ENCODE measurements at regions not wholly inside any gene's neighbourhood (a gene's known extent, or its start where the extent isn't known, plus 50 kb on each side); places are given as distances from the start of the nearest gene placed in this dataset.
"Not testable (repeated sequence)": the region's sequence is repeated elsewhere in the genome, so short reads cannot be mapped to it uniquely, and the experiment has no call there.

GRCh38 chrX:114450911-114451310 lies 133.0 kb upstream of the HTR2C start:
- no peak for DNase-seq
- Histone ChIP-seq H3K4me3 (no peak overlapping the region), H3K27ac (no peak overlapping the region), H3K27me3 (no peaks in the 10 kb centered on the region), H3K9me3 (no peaks in the 10 kb centered on the region), H3K36me3 (no peaks in the 10 kb centered on the region), H3K4me1 (no peaks in the 10 kb centered on the region)
- intact Hi-C loops (cut with DNase I; ENCODE audit: low total_unique reads) (loop anchor here (10.0 kb wide), 1 partner anchor 1906 kb away; no protein-coding TSS in a partner anchor), in situ Hi-C loops (cut with MboI; ENCODE audit: low pct_ligation_motif_present in 1 of 4, low pct_unique_long_range_greater_than_20kb in 1 of 4, low sequenced_read_pairs in 3 of 4) (no loop called here)
- 0 to 16% methylated on average over 1 to 2 of the region's 2 CpGs for WGBS, 2 donors (ENCODE audit: low coverage in 1 of 2)
- TF ChIP-seq CTCF (IDR thresholded peaks at IDR 0.05) = no peak
- no peak for TF ChIP-seq EP300 (IDR thresholded peaks at IDR 0.05; ENCODE audit: low read depth)
- no peak for TF ChIP-seq POLR2AphosphoS5 (IDR thresholded peaks at IDR 0.05)
- TF ChIP-seq POLR2A (IDR thresholded peaks at IDR 0.05) = no peak

GRCh38 chrX:114451397-114451796 lies 132.5 kb upstream of the HTR2C start:
- no peaks in the 10 kb centered on the region for H3K4me1 ChIP-seq
- no peaks in the 10 kb centered on the region for H3K27me3 ChIP-seq
- H3K9me3 ChIP-seq = no peaks in the 10 kb centered on the region
- intact Hi-C loops (cut with DNase I; ENCODE audit: low total_unique reads) = loop anchor here (10.0 kb wide), 1 partner anchor 1907 kb away; no protein-coding TSS in a partner anchor
- H3K36me3 ChIP-seq = no peaks in the 10 kb centered on the region
- no peak for DNase-seq
- TF ChIP-seq CTCF (IDR thresholded peaks at IDR 0.05) (no peak), POLR2A (IDR thresholded peaks at IDR 0.05) (no peak), EP300 (IDR thresholded peaks at IDR 0.05; ENCODE audit: low read depth) (no peak), POLR2AphosphoS5 (IDR thresholded peaks at IDR 0.05) (no peak)
- no peak overlapping the region for H3K4me3 ChIP-seq
- in situ Hi-C loops (cut with MboI; ENCODE audit: low pct_ligation_motif_present in 1 of 4, low pct_unique_long_range_greater_than_20kb in 1 of 4, low sequenced_read_pairs in 3 of 4) = no loop called here
- 21% methylated on average over 1 of the region's 1 CpG; no CpG with 5 or more reads in 1 of the 2 donors for WGBS, 2 donors (ENCODE audit: low coverage in 1 of 2)
- no peak overlapping the region for H3K27ac ChIP-seq

GRCh38 chrX:114462266-114462665 lies 121.6 kb upstream of the HTR2C start:
- intact Hi-C loops (cut with DNase I; ENCODE audit: low total_unique reads) = no loop called here
- in situ Hi-C loops (cut with MboI; ENCODE audit: low pct_ligation_motif_present in 1 of 4, low pct_unique_long_range_greater_than_20kb in 1 of 4, low sequenced_read_pairs in 3 of 4) = no loop called here

GRCh38 chrX:114465689-114466088 lies 118.2 kb upstream of the HTR2C start:
- Histone ChIP-seq H3K27ac (no peak overlapping the region), H3K36me3 (no peaks in the 10 kb centered on the region), H3K27me3 (no peaks in the 10 kb centered on the region), H3K4me1 (no peaks in the 10 kb centered on the region), H3K9me3 (no peaks in the 10 kb centered on the region), H3K4me3 (no peak overlapping the region)
- intact Hi-C loops (cut with DNase I; ENCODE audit: low total_unique reads) = no loop called here
- no peak for TF ChIP-seq POLR2AphosphoS5 (IDR thresholded peaks at IDR 0.05)
- no peak for TF ChIP-seq POLR2A (IDR thresholded peaks at IDR 0.05)
- no peak for TF ChIP-seq EP300 (IDR thresholded peaks at IDR 0.05; ENCODE audit: low read depth)
- TF ChIP-seq CTCF (IDR thresholded peaks at IDR 0.05) = no peak
- in situ Hi-C loops (cut with MboI; ENCODE audit: low pct_ligation_motif_present in 1 of 4, low pct_unique_long_range_greater_than_20kb in 1 of 4, low sequenced_read_pairs in 3 of 4) = no loop called here
- DNase-seq = no peak

More at GRCh38 chrX:114462266-114462665, 121.6 kb upstream of the HTR2C start:
- Histone ChIP-seq H3K4me3 (no peak overlapping the region), H3K27ac (no peak overlapping the region), H3K36me3 (no peaks in the 10 kb centered on the region), H3K9me3 (no peaks in the 10 kb centered on the region), H3K27me3 (no peaks in the 10 kb centered on the region), H3K4me1 (no peaks in the 10 kb centered on the region)
- TF ChIP-seq EP300 (IDR thresholded peaks at IDR 0.05; ENCODE audit: low read depth) (no peak), POLR2AphosphoS5 (IDR thresholded peaks at IDR 0.05) (no peak), CTCF (IDR thresholded peaks at IDR 0.05) (no peak), POLR2A (IDR thresholded peaks at IDR 0.05) (no peak)
- DNase-seq = no peak

- H3K4me3 ChIP-seq; in situ Hi-C loops (cut with MboI; ENCODE audit: low pct_ligation_motif_present in 1 of 4, low pct_unique_long_range_greater_than_20kb in 1 of 4, low sequenced_read_pairs in 3 of 4); DNase-seq; H3K4me1 ChIP-seq; intact Hi-C loops (cut with DNase I; ENCODE audit: low total_unique reads); H3K36me3 ChIP-seq; H3K9me3 ChIP-seq; H3K27me3 ChIP-seq; H3K27ac ChIP-seq: not testable (repeated sequence)
- 58 to 80% methylated on average over 1 to 6 of the region's 6 CpGs for WGBS, 2 donors (ENCODE audit: low coverage in 1 of 2)
Observed at GRCh38 chrX:114472008-114472407, 111.9 kb upstream of the HTR2C start.
